Stimulated activated CD4-positive, alpha-beta T cell treated with anti-CD3 and anti-CD28 coated beads, TNF-alpha, amount 100 ng/mL, for 24 hours (primary cell): ENCODE measurements at regions not wholly inside any gene's neighbourhood (a gene's known extent, or its start where the extent isn't known, plus 50 kb on each side); places are given as distances from the start of the nearest gene placed in this dataset.
"Not testable (repeated sequence)": the region's sequence is repeated elsewhere in the genome, so short reads cannot be mapped to it uniquely, and the experiment has no call there.

Experiments
- DNase-seq, 3 experiments: peaks; one replicate each; pipeline ENCODE4 v3.0.0-alpha.2; 2020; ENCODE audit warnings: low read depth in 3 of 3

GRCh38 chr3:164132878-164133277 is 945.4 kb downstream of the SI start:
- no peak for DNase-seq

GRCh38 chr3:164113371-164114332 is 964.6 kb downstream of the SI start:
- DNase-seq, result no peak

GRCh38 chr3:164096352-164096751 is 981.9 kb downstream of the SI start:
- DNase-seq, result no peak

- no peak for DNase-seq
These were observed 982.3 kb downstream of the SI start for GRCh38 chr3:164095949-164096348.

GRCh38 chr3:164095279-164095678 is 983.0 kb downstream of the SI start:
- DNase-seq, result no peak

- DNase-seq, result no peak
These were observed 983.8 kb downstream of the SI start for GRCh38 chr3:164094546-164094945.

- DNase-seq, result no peak
These were observed 998.1 kb downstream of the SI start for GRCh38 chr3:164080208-164080607.

GRCh38 chr3:164064298-164064697 is 1014.0 kb downstream of the SI start:
- DNase-seq, result no peak

- DNase-seq, result no peak
These were observed 1017.4 kb downstream of the SI start for GRCh38 chr3:164060923-164061322.

- no peak for DNase-seq
These were observed 1028.4 kb downstream of the SI start for GRCh38 chr3:164049847-164050246.

- no peak for DNase-seq
These were observed 1029.8 kb downstream of the SI start for GRCh38 chr3:164048451-164048850.

- no peak for DNase-seq
These were observed 1037.3 kb downstream of the SI start for GRCh38 chr3:164040991-164041390.

- no peak for DNase-seq
These were observed 1048.1 kb downstream of the SI start for GRCh38 chr3:164030194-164030593.

GRCh38 chr3:164024786-164025185 is 1053.5 kb downstream of the SI start:
- DNase-seq, result no peak

- no peak for DNase-seq
These were observed 1054.8 kb downstream of the SI start for GRCh38 chr3:164023480-164023879.

- no peak for DNase-seq
These were observed 1059.8 kb downstream of the SI start for GRCh38 chr3:164018500-164018899.

GRCh38 chr3:164007765-164008164 is 1070.5 kb downstream of the SI start:
- DNase-seq, result no peak

GRCh38 chr3:164004205-164004604 is 1074.1 kb downstream of the SI start:
- DNase-seq, result no peak

- DNase-seq, result not testable (repeated sequence)
These were observed 1075.3 kb downstream of the SI start for GRCh38 chr3:164003016-164003415.

GRCh38 chr3:163983940-163984339 is 1094.4 kb downstream of the SI start:
- no peak for DNase-seq

- no peak for DNase-seq
These were observed 1106.4 kb downstream of the SI start for GRCh38 chr3:163971861-163972260.

- DNase-seq, result no peak
These were observed 1121.2 kb downstream of the SI start for GRCh38 chr3:163957072-163957471.

GRCh38 chr3:163953526-163953925 is 1124.8 kb downstream of the SI start:
- no peak for DNase-seq

GRCh38 chr3:163952499-163952898 is 1125.8 kb downstream of the SI start:
- no peak for DNase-seq
